ENCODE measurements at regions not wholly inside any gene's neighbourhood (a gene's known extent, or its start where the extent isn't known, plus 50 kb on each side); places are given as distances from the start of the nearest gene placed in this dataset.

DNA sequence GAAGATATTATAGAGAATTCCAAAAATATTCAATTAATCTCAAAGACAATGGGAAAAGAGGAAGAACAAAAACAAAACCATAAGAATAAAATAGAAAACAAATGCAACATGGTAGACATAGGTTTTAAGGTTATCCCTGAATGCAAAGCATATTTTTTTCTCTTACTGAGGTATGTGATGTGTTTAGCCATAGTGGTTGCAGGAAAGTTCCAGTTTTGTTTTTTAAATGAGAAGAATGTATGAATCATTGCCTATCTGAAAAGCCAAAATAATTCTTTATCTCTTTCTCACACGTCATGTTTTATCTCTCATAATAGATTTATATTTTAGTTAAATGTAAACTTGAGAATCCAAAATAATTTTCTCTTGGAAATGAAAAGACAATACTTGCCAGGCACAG, 2591.7 kb upstream of the PCDH20 start:
- no peak for TF ChIP-seq CTCF (IDR thresholded peaks at IDR 0.05 in 4 of 5, conservative IDR thresholded peaks at IDR 0.05 in 1 of 5)
- no peak for TF ChIP-seq POLR2A (IDR thresholded peaks at IDR 0.05)

Measured in gastrocnemius medialis (tissue), 4 donors.